SK-N-SH (cell line): ENCODE measurements at regions not wholly inside any gene's neighbourhood (a gene's known extent, or its start where the extent isn't known, plus 50 kb on each side); places are given as distances from the start of the nearest gene placed in this dataset.

Source experiments
- CTCF ChIA-PET: fragments of 300-600, 350-600 bp; formaldehyde crosslinking; extraction: SDS; loops from one replicate; lab custom pipeline; 2021; lab: Yijun Ruan, JAX
- POLR2A ChIA-PET: fragments of 350-600 bp; sonication (Branson Sonifier 250); formaldehyde crosslinking; extraction: SDS; loops from one replicate; lab custom pipeline; 2020; ENCODE audit warnings: antibody characterized with exemption, inconsistent platforms; lab: Yijun Ruan, JAX
- DNase-seq: peaks from one replicate; pipeline ENCODE4 v3.0.0; 2012
- H2AFZ ChIP-seq: fragments of 200-600 bp; sonication (generic); 2 replicates; pipeline ENCODE4 v1.8.1; 2016; ENCODE audit warnings: antibody characterized with exemption, mild to moderate bottlenecking, low read depth
- H3F3A ChIP-seq: fragments of 200-600 bp; sonication (generic); replicated peaks from 2 replicates; pipeline ENCODE3; 2016; ENCODE audit warnings: antibody characterized with exemption, mild to moderate bottlenecking; ENCODE audit not compliant: insufficient read depth
- H3K27ac ChIP-seq, 2 experiments: fragments of 200-500 bp in 1 of 2; fragments of 200-600 bp in 1 of 2; sonication (Bioruptor generic) in 1 of 2; sonication (generic), shearing (Covaris generic) in 1 of 2; 2 replicates each; pipeline versions ENCODE4 v1.5.1 to v1.6.1; 2014 to 2016; ENCODE audit warnings: low read depth in 2 of 2, inconsistent platforms in 1 of 2, low read length in 1 of 2, mild to moderate bottlenecking in 1 of 2, mixed read lengths in 1 of 2
- H3K27me3 ChIP-seq: fragments of 200-600 bp; sonication (generic), shearing (Covaris generic); 2 replicates; pipeline ENCODE4 v1.6.1; 2016; ENCODE audit warnings: mixed run types; ENCODE audit not compliant: insufficient read depth
- H3K36me3 ChIP-seq, 2 experiments: fragments of 200-500 bp in 1 of 2; fragments of 200-600 bp in 1 of 2; sonication (Bioruptor generic) in 1 of 2; sonication (generic) in 1 of 2; replicated peaks in 1 of 2; 2 replicates each; pipeline versions ENCODE3 to v1.5.1; 2014 to 2016; ENCODE audit warnings: low read length in 1 of 2, mild to moderate bottlenecking in 1 of 2; ENCODE audit not compliant: insufficient read depth in 2 of 2, control insufficient read depth in 1 of 2
- H3K4me1 ChIP-seq, 2 experiments: fragments of 200-500 bp in 1 of 2; fragments of 200-600 bp in 1 of 2; sonication (Bioruptor generic) in 1 of 2; sonication (generic), shearing (Covaris generic) in 1 of 2; 2 replicates each; pipeline versions ENCODE4 v1.5.1 to v1.6.1; 2014 to 2016; ENCODE audit warnings: low read depth in 1 of 2, low read length in 1 of 2, mixed run types in 1 of 2; ENCODE audit not compliant: insufficient read depth in 2 of 2, control insufficient read depth in 1 of 2
- H3K4me2 ChIP-seq: fragments of 200-600 bp; sonication (generic), shearing (Covaris generic); 2 replicates; pipeline ENCODE4 v1.6.1; 2017; ENCODE audit warnings: mixed run types
- H3K4me3 ChIP-seq, 2 experiments: fragments of 200-500 bp in 1 of 2; fragments of 200-600 bp in 1 of 2; sonication (Bioruptor generic) in 1 of 2; sonication (generic), shearing (Covaris generic) in 1 of 2; 2 replicates each; pipeline versions ENCODE4 v1.5.1 to v1.8.1; 2014 to 2016; ENCODE audit warnings: low read depth in 2 of 2, inconsistent platforms in 1 of 2, low read length in 1 of 2, mild to moderate bottlenecking in 1 of 2, mixed read lengths in 1 of 2, moderate library complexity in 1 of 2
- H3K79me2 ChIP-seq: fragments of 200-600 bp; sonication (generic); 2 replicates; pipeline ENCODE4 v1.8.1; 2017; ENCODE audit warnings: mild to moderate bottlenecking; ENCODE audit not compliant: insufficient read depth
- H3K9ac ChIP-seq: fragments of 200-600 bp; sonication (generic); 2 replicates; pipeline ENCODE4 v1.6.1; 2017; ENCODE audit warnings: mixed run types
- H3K9me2 ChIP-seq: fragments of 200-600 bp; sonication (generic); 2 replicates; pipeline ENCODE4 v1.6.1; 2017; ENCODE audit warnings: mixed run types
- H3K9me3 ChIP-seq: fragments of 200-600 bp; sonication (generic); 2 replicates; pipeline ENCODE4 v1.6.1; 2017; ENCODE audit warnings: mixed run types, mild to moderate bottlenecking, moderate library complexity
- H4K20me1 ChIP-seq: fragments of 200-600 bp; sonication (generic); 2 replicates; pipeline ENCODE4 v1.6.1; 2017; ENCODE audit warnings: mild to moderate bottlenecking, mixed run types; ENCODE audit not compliant: insufficient read depth
- CTCF ChIP-seq: fragments of 200-600 bp; sonication (generic); IDR thresholded peaks from 2 replicates; pipeline ENCODE4 v1.6.1; 2017; ENCODE audit warnings: antibody characterized with exemption, mild to moderate bottlenecking, moderate library complexity
- EP300 ChIP-seq, 2 experiments: IDR thresholded peaks; 2 replicates each; pipeline versions ENCODE4 v1.4.0 to v1.6.1; 2012; ENCODE audit warnings: borderline replicate concordance in 1 of 2, low read depth in 1 of 2, low read length in 1 of 2
- FOXM1 ChIP-seq: IDR thresholded peaks from 2 replicates; pipeline ENCODE4 v1.4.0; 2012; ENCODE audit warnings: low read depth, mild to moderate bottlenecking
- JUND ChIP-seq: IDR thresholded peaks from 2 replicates; pipeline ENCODE4 v1.4.0; 2012
- MAX ChIP-seq: IDR thresholded peaks from 2 replicates; pipeline ENCODE4 v1.4.0; 2012; ENCODE audit warnings: low read depth
- MEF2A ChIP-seq: IDR thresholded peaks from 2 replicates; pipeline ENCODE4 v1.4.0; 2012; ENCODE audit warnings: low read depth, borderline replicate concordance
- NFIC ChIP-seq: IDR thresholded peaks from 2 replicates; pipeline ENCODE4 v1.4.0; 2012; ENCODE audit warnings: borderline replicate concordance
- NRF1 ChIP-seq: IDR thresholded peaks from 2 replicates; pipeline ENCODE4 v1.6.1; 2012; ENCODE audit warnings: low read depth, mild to moderate bottlenecking, low read length
- POLR2AphosphoS5 ChIP-seq: IDR thresholded peaks from 2 replicates; pipeline ENCODE4 v1.6.1; 2012; ENCODE audit warnings: low read depth, low read length
- RAD21 ChIP-seq: IDR thresholded peaks from 2 replicates; pipeline ENCODE4 v1.6.1; 2012; ENCODE audit warnings: mild to moderate bottlenecking, low read length
- RFX5 ChIP-seq: IDR thresholded peaks from 2 replicates; pipeline ENCODE4 v1.6.1; 2012; ENCODE audit warnings: mild to moderate bottlenecking, improper control_type of control experiment, low read length
- RXRA ChIP-seq: IDR thresholded peaks from 2 replicates; pipeline ENCODE4 v1.4.0; 2012; ENCODE audit warnings: low read depth, mild to moderate bottlenecking, borderline replicate concordance
- SIN3A ChIP-seq: IDR thresholded peaks from 2 replicates; pipeline ENCODE4 v1.6.1; 2012; ENCODE audit warnings: low read depth, mild to moderate bottlenecking, low read length, moderate library complexity, borderline replicate concordance
- SMC3 ChIP-seq: IDR thresholded peaks from 2 replicates; pipeline ENCODE4 v1.6.1; 2012; ENCODE audit warnings: low read depth, low read length, improper control_type of control experiment
- TCF12 ChIP-seq: IDR thresholded peaks from 2 replicates; pipeline ENCODE4 v1.4.0; 2012
- YY1 ChIP-seq: IDR thresholded peaks from 2 replicates; pipeline ENCODE4 v1.4.0; 2012; ENCODE audit warnings: low read depth, mild to moderate bottlenecking
- ZBTB33 ChIP-seq: IDR thresholded peaks from 2 replicates; pipeline ENCODE4 v1.4.0; 2012; ENCODE audit warnings: low read depth, borderline replicate concordance
- WGBS: methylation state at CpG from one replicate; pipeline ENCODE4 v1.1.6; 2017; ENCODE audit warnings: low lambda C conversion rate; 5-methylcytosine and 5-hydroxymethylcytosine counted together
- TF ChIP-seq, protein P1 (sequence below): IDR thresholded peaks from 2 replicates; pipeline ENCODE4 v1.4.0; 2012; ENCODE audit warnings: low read depth, borderline replicate concordance
- TF ChIP-seq, protein P2 (sequence below): fragments of 150-350 bp; IDR thresholded peaks from 2 replicates; pipeline ENCODE4 v1.6.1; 2017; ENCODE audit warnings: antibody characterized with exemption, low read length, low read depth, borderline replicate concordance

GRCh38 chr1:212519131-212519530, 86.4 kb downstream of the NENF start:
- H3K9me3 ChIP-seq, result no peaks in the 10 kb centered on the region
- H4K20me1 ChIP-seq, result no peaks in the 10 kb centered on the region
- H3K27ac ChIP-seq, result no peak overlapping the region
- no peaks in the 10 kb centered on the region for H3K79me2 ChIP-seq
- ChIA-PET CTCF (interaction anchor here (0.7 to 1.5 kb wide), 4 partner anchors 27 to 42 kb away, joined by 3 to 4 read pairs (median 4); no protein-coding TSS in a partner anchor), POLR2A (no interaction called here)
- H3K9me2 ChIP-seq, result no peaks in the 10 kb centered on the region
- TF ChIP-seq, protein P1, sequence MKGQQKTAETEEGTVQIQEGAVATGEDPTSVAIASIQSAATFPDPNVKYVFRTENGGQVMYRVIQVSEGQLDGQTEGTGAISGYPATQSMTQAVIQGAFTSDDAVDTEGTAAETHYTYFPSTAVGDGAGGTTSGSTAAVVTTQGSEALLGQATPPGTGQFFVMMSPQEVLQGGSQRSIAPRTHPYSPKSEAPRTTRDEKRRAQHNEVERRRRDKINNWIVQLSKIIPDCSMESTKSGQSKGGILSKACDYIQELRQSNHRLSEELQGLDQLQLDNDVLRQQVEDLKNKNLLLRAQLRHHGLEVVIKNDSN, result no peak
- no peak for TF ChIP-seq POLR2AphosphoS5
- peaks cover 0 to 15% of the 10 kb centered on the region in 2 experiments; a peak in 1 of 4 replicates for H3K4me1 ChIP-seq
- no peak overlapping the region for H2AFZ ChIP-seq
- no peaks in the 10 kb centered on the region for H3K36me3 ChIP-seq
- no peaks in the 10 kb centered on the region for H3F3A ChIP-seq
- no peak overlapping the region for H3K4me3 ChIP-seq
- 63% methylated on average over 2 of the region's 2 CpGs for WGBS
- no peak for DNase-seq
- H3K9ac ChIP-seq, result no peak overlapping the region
- peaks cover 15% of the 10 kb centered on the region for H3K27me3 ChIP-seq
- H3K4me2 ChIP-seq, result no peak overlapping the region

DNA sequence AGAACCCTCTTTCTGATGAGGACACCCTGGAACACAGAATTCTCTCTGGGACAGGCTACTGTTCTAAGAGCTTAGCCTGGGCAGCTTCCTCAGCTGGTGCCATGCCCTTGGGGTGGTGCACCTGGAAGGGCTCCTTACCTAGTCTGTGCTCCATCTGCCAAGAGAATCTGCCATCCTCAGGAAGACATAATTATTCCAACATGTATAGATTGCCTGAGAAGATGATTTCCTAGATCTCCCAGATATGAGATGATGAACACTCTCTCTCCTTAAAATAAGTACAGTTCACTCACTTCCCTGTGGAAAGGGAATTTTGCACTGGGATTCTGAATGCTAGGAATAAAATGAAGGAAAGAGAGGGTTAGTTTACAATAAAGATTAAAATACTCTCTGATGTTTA, 87.6 kb downstream of the NENF start:
- H3K4me3 ChIP-seq, result no peak overlapping the region
- DNase-seq, result no peak
- ChIA-PET POLR2A (no interaction called here), CTCF (interaction anchor here (1.0 to 1.5 kb wide), 3 partner anchors 26 to 65 kb away, joined by 3 to 4 read pairs (median 3); no protein-coding TSS in a partner anchor)
- no peak for TF ChIP-seq TCF12
- TF ChIP-seq SMC3, result no peak
- no peak for TF ChIP-seq FOXM1
- TF ChIP-seq NFIC, result no peak
- TF ChIP-seq MAX, result no peak
- TF ChIP-seq NRF1, result no peak
- TF ChIP-seq, protein P1, result no peak
- TF ChIP-seq SIN3A, result no peak
- TF ChIP-seq, protein P2, sequence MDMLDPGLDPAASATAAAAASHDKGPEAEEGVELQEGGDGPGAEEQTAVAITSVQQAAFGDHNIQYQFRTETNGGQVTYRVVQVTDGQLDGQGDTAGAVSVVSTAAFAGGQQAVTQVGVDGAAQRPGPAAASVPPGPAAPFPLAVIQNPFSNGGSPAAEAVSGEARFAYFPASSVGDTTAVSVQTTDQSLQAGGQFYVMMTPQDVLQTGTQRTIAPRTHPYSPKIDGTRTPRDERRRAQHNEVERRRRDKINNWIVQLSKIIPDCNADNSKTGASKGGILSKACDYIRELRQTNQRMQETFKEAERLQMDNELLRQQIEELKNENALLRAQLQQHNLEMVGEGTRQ, result no peak
- TF ChIP-seq JUND, result no peak
- no peak for TF ChIP-seq RFX5
- no peak for TF ChIP-seq CTCF
- TF ChIP-seq ZBTB33, result no peak
- no peak for TF ChIP-seq RAD21
- TF ChIP-seq YY1, result no peak
- no peak for TF ChIP-seq RXRA
- no peak for TF ChIP-seq MEF2A
- no peak for TF ChIP-seq EP300 (IDR thresholded peaks at IDR 0.05; ENCODE audit: borderline replicate concordance in 1 of 2, low read depth in 1 of 2, low read length in 1 of 2)
- no peaks in the 10 kb centered on the region for H3F3A ChIP-seq
- H3K4me2 ChIP-seq, result no peak overlapping the region
- H3K9ac ChIP-seq, result no peak overlapping the region
- H4K20me1 ChIP-seq, result no peaks in the 10 kb centered on the region
- no peaks in the 10 kb centered on the region for H3K79me2 ChIP-seq
- no peaks in the 10 kb centered on the region for H3K36me3 ChIP-seq
- H3K27me3 ChIP-seq, result peaks cover 15% of the 10 kb centered on the region
- no peak overlapping the region for H2AFZ ChIP-seq
- no peaks in the 10 kb centered on the region for H3K9me3 ChIP-seq
- no peak overlapping the region for H3K27ac ChIP-seq
- H3K4me1 ChIP-seq, result peaks cover 0 to 13% of the 10 kb centered on the region in 2 experiments; a peak in 1 of 4 replicates
- no peaks in the 10 kb centered on the region for H3K9me2 ChIP-seq
